Left kidney (tissue), 1 donor: ENCODE measurements at regions not wholly inside any gene's neighbourhood (a gene's known extent, or its start where the extent isn't known, plus 50 kb on each side); places are given as distances from the start of the nearest gene placed in this dataset.

Experiments
- DNase-seq: peaks from one replicate; pipeline ENCODE4 v3.0.0-alpha.2; 2013

DNA sequence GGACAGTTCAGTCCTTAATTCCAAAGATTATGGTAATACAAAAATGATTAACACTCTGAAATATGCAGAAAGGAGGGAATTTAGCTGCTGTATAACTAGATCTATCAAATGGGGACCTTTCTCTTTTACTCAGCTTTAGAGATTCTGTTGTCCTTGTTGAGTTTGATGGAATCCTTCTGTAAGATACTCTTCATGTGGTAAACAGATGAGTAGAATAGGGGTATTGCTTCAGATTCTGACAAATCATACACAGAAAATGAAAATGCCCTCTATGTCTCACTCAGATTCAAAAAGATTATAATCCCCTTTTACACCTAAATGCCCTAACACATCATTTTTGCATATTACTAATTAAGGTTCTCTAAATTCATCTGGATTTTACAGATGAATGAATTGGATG is 50.7 kb downstream of the ARHGAP35 start:
- no peak for DNase-seq

DNA sequence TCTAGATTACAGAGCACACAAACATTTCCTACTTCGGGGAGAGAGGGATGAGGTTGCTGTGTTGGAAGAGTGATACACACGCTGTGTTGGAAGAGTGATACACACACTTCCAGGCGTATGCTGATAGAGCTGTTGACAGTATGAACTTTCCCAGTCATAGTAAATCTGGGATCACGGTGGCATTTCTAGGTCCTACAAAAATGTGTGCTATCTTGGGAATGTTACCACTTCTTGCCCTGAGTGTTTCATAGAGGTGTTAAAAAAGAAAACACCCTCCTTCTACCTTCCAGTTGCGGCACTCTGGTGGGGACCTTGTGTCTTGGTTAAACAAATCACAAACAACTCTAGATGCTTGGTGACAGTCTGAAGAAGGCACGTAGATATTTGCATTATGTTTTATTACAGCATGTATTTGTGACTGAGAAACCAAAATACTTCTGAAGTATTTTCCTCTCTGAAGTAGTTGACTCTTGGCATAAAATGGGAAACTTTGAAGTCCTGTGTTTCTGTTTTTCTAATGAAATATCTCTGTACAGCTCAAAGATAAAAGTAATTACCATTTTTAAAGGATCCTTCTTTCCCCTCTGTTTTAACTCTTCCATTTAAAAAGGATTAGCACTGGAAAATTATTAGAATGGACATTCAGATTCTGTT is 52.5 kb downstream of the ARHGAP35 start:
- DNase-seq = no peak

DNA sequence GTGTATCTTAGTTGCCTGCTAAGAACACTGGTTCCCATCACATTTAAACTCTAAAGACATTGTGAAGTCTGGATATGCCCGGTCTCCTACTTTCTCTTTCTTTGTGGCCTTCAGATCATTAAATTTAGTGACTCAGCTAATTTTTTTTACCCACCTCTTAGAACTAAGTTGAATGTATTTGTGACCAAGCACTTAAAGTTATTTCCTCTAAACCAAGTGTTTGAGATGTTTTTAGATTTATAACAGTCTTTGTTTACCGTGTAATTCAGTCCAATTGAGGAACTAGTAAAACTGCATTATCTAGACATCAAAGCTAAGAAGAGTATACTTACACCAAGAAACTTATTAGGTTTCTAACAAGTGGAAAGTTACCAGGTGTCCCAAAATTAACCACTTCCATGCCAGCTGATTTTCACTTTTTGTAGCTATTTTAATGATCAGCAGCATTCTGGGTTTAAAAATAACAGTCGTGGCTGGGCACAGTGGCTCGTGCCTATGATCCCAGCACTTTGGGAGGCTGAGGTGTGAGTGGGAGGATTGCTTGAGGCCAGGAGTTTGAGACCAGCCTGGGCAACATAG is 53.1 kb downstream of the ARHGAP35 start:
- DNase-seq = peak; percentile 36

DNA sequence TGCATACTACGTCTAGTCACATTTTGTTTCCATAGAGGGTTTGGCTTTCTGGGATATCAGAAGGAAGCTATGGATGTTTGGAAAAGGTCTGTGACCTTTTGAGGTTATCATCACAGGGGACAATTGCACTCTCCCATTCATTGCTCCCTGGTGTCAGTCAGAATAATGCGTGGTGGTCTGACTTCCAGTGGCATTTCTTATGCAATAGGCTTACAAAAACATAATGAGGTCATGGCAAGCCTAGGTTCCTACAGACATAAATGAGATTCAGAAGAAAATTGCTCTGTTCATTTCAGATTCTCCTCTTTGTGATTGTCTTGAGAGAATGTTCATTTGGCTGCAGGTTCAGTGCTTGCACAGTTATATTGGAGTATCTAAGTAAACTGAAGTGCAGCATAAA is 54.6 kb downstream of the ARHGAP35 start:
- no peak for DNase-seq

DNA sequence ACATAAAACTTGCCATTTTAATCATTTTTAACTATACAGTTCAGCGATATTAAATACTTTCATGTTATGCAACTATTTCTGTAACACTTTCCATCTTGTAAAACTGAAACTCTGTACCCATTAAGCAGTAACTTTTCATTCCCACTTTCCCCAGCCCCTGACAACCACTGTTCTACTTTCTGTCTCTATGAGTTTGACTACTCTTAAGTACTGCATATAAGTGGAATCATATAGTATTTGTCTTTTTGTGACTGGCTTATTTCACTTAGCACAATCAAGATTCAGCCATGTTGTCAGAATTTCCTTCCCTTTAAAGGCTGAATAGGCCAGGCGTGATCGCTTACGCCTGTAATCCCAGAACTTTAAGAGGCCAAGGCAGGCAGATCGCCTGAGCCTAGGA is 56.2 kb downstream of the ARHGAP35 start:
- no peak for DNase-seq

DNA sequence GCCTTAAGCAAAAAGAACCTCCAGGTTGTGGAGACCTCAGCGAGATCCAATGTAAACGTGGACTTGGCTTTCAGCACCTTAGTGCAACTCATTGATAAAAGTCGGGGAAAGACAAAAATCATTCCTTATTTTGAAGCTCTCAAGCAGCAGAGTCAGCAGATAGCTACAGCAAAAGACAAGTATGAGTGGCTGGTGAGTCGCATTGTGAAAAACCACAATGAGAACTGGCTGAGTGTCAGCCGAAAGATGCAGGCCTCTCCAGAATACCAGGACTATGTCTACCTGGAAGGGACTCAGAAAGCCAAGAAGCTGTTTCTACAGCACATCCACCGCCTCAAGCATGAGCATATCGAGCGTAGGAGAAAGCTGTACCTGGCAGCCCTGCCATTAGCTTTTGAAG is 58.5 kb downstream of the ARHGAP35 start:
- DNase-seq = no peak

DNA sequence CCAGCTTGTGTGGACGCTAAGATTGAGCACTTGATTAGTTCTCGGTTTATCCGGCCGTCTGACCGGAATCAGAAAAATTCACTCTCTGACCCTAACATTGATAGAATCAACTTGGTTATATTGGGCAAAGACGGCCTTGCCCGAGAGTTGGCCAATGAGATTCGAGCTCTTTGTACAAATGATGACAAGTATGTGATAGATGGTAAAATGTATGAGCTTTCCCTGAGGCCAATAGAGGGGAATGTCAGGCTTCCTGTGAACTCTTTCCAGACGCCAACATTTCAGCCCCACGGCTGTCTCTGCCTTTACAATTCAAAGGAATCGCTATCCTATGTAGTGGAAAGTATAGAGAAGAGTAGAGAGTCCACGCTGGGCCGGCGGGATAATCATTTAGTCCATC is 59.6 kb downstream of the ARHGAP35 start:
- no peak for DNase-seq

DNA sequence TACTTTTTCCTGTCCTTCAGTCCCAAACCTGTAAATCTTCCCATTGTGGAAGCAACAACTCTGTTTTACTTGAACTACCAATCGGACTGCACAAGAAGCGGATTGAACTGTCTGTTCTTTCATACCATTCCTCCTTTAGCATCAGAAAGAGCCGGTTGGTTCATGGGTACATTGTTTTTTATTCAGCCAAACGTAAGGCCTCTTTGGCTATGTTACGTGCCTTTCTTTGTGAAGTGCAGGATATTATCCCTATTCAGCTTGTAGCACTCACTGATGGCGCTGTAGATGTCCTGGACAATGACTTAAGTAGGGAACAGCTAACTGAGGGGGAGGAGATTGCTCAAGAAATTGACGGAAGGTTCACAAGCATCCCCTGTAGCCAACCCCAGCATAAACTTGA is 60.3 kb downstream of the ARHGAP35 start:
- no peak for DNase-seq

DNA sequence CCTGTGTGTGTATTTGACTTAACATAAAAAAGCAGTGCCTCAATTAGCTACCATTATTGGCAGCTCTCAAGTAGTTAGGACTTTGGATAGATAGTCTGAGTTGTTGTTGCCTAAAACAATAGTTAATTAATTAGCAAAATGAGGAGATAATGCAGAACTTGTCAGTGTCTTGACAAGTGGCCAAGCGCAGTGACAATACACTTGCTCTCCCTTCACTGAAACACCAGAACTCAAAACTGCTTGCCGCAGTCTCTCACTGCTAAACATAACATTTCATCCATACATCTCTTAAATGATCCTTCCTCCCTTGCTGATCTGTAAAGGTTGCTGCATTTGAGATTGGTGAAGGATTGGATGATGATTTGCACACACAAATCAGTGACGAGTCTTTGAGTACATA is 61.7 kb downstream of the ARHGAP35 start:
- no peak for DNase-seq

DNA sequence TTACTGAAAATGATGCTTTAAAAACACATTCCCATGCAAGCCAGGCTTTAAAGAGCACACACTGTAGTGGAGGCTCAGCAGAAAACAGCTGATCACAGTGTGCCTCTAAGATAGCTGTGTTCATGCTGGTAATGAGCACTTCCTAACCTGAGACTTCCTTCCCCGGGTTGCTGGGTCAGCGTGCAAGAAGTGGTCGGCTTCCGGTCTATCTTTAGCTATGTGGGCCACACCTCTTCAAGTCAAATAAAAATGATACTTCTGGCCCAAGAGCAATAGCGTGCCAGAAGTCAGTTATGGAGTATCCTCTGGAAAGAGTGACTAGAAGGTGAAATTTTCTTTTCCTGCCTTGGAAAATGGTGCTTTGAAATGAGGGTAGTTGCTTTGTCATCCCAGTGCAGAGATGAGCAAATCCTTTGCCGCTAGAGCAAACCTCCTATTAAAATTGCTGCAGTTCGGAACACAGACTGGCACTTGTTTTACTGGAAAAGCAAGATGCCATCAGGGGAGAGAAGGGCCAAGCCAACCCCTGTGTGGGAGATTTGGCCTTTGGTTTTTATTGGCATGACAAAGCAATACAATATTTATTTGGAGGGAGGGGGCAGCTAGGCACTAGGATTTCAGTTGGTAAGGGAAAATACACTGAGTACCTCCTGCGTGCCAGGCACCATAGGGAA is 64.2 kb downstream of the ARHGAP35 start:
- DNase-seq = no peak

DNA sequence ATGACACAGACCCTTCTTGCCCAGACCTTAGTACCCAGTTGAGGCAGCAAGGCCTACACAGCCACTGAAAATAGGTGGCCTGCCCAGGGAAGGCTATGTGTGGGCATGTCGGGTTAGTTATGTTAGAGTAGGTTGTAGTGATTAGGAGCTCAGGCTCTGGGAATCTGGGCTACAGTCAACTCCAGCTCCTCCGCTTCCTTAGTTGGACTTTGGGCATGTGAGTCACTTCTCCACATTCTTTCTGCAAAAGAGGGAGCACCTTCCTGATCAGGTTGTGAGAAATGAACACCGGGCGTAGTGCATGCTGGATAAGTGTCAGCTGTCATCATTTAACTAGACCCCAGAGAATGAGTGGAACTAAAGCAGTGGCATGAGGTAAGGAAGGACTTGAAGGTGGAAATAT is 64.8 kb downstream of the ARHGAP35 start:
- DNase-seq = no peak

DNA sequence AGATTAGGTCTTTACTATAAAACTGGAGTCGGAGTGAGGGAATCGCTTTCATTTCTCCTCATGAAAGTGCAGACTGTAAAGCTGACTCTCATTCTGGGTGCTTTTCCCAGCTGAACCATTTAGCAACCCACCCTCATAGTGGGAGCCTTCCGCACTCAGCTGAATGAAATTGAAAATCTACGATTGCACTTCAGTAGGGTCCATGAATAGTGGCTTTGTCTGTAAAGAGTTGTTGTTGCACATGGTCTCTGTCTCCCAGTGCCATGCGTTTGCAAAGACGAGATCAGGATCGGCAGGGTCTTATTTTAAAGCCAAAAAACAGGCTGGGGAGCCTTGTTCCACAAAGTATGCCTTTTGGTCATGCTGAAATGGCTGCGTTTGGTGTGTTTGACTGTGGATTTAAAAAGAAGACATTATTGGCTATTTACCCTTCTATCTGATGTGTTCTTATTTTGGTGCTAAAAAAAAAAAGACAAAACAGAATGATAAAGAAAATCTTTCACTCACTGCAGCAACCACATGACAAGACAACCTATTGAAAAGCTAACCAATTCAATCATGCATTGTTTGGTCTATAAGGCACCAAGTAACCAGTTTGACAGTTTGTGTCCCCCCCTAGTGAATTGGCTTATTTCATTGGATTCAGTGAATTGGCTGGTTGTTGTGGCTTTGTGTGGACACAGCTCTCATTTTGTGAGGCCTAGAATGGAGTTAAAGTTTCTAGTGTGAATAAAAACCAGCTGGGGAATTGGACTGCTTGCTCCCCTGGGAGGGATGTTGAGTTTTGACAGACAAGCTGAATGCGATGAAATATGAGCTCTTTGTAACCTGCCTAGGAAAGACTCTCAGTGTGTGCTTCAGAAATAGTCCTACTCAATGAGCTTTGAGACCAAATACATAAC is 65.6 kb downstream of the ARHGAP35 start:
- no peak for DNase-seq

DNA sequence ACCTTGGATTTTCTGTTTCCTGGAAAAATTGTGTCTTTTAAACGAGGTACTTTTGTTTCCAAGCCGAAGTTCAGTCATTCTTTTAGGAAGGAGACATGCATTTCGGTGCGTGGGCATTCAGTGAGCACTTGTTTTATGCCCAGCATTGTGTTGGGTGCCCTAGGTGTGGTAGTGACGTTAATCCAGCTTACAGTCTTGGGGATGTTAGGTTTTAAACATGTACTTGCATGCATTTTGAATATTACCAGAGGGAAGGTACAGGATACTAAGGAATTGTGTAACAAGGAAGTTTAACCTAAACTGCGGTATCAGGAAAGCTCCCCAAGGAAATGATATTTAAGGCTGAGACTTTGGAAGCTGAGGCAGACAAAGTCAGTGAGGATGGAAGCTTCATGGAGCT is 66.3 kb downstream of the ARHGAP35 start:
- no peak for DNase-seq

DNA sequence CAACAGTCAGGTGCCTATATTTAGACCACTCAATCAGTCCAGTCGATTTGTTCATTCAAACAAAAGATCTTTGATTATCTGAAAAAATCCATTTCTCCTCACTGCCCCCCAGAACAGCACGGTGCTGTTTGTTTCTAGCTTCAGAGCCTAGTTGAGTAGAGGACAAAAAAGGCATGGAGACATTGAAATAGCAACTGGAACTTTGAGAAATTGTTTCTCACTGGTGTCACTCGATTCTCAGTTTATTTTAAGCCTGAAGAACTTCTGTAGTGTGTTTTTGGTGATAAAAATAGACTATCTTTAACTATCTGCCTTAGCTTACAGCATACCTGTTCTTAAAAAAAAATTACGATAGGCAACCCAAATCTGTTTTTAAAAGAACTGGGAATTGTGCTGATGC is 67.1 kb downstream of the ARHGAP35 start:
- no peak for DNase-seq

DNA sequence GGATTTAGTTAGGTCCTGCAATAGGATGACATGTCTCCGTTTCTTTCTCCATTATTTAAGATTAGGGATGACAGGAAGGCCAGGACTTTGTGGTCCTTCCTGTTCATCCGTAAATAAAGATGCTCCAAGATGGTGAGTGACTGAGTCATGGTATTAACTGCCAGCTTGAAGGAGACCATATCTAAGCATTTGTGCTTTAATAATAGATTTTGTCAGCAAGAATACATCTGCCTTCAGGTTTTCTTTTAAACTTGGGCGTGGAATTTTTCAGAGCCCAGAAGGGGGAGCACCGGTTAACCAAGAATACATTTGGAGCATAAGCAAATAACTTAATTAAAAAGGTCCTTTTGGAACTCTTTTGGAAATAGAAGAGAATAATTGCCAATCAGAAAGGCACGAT is 68.2 kb downstream of the ARHGAP35 start:
- DNase-seq = no peak

DNA sequence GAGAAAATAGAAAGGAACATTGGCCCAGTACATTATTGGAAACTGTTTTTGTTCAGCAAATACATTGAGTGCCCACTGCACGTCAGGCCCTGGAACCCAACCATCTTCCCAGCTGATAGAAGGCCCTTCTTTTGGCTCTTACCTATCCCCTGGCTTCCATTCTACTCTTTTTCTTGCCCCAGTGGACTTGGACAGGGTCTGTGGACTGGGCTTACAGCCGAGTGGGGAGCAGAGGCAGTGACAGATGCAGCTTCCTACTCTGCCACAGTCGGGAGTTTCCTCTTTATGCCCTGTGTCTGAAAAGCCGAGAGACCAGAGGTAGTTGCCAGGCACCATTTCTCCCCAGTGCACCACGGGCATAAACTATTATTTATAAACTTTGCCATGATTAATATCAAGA is 70.4 kb downstream of the ARHGAP35 start:
- no peak for DNase-seq

DNA sequence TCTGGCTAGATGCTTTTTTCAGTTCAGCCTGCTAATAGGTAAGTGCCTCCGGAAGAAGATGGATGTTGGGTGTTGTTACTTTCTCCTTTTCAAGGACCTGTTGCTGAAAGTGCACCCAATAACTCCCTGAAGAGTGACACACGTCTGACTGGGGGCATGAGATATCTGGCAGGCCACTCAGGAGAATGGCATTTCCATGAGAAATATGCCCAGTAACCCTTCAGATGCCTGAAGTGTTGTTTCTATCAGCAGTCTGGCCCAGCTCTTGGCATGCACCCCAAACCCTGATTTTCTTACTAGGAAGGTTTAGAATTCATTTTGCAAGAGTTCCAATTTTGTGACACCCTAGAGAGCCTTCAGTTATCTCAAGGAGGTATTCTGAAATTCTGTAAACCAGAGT is 71.5 kb downstream of the ARHGAP35 start:
- no peak for DNase-seq

DNA sequence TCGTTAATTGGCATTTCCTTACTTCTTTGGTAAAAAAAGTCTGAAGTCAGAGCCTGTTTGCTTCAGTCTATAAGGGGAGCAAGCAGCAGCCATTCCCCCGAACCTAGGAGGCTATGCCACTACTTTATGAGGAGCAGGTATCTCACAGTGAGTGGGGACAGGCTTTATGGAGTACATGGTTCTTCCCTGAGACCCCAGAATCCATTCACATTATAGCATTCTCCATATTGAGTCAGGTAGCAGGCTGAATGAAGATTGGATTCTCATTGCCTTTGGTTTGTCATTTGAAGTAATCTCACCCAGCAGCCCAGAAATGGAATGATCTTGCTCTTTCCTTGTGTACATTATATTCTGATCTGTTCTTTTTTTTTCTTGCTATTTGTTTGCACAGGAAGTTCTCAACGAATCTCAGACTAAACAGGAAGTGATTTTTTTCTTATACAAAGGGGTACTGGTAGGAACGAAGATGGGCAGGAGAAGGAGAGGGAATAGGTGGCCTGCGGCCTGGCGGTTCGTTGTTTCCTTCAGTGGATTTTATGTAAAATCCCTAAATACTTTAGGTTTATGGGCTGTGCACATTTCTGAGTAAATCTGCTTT is 74.4 kb downstream of the ARHGAP35 start:
- no peak for DNase-seq

DNA sequence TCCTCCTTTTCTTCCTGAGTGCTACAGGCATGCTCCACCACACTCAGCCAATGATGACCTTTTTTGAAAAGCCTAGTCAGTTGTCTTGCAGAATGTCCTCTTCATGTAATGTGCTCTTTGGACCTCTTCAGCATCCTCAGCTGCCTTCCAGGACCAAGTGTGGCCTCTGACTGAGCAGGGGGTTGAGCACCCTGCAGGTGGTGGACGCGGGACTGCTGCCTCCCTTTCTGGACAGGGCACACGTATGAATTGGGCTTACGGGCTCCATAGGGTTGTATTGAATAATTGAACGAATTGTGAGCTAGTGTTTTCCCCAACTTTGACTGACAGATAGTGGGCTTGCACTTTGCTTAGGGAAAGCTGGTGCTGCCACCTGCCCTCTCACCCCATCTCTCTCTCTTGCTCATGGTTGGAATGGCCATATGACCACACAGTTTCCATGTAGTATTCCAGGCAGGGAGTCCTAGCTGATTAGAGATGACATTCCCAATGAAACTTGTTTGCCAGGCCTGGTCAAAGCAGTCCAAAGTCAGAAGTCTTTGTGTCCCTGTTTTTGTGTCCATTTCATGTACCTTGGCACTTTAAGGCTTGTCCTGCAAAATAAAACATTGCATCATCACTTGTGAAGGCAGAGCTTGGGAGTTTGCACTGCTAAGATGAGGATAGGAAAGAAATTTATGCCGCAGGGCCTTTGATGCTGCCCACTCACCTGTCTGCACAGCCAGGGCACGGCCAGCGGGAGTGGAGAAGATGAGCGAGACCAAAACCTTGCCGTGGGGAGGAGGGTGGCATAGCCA is 76.3 kb upstream of the NPAS1 start:
- no peak for DNase-seq

DNA sequence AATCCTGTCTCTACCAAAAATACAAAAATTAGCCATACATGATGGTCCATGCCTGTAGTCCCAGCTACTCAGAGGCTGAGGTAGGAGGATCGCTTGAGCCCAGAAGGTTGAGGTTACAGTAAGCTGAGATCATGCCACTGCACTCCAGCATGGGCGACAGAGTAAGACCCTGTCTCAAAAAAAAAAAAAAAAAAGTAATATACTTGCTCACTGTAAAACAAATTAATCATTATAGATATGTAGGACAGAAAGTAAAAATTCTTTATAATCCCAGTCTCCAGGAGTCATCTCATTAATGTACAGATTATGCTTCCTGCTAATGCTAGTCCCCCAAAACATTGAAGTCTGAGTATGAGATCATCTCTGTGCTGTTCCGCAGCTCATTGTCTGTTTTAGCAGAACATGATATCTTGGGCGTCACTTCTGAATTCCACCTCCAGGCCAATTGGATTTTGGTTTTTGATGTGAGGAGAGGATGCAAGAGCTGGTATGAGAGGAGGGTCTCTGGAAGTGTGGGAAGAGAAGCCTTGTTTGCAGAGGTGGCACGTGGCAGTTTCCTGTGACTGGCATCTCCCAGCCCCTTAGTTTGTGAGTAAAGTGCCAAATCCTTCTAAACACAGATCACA is 75.4 kb upstream of the NPAS1 start:
- DNase-seq = no peak
